ENCODE measurements at regions not wholly inside any gene's neighbourhood (a gene's known extent, or its start where the extent isn't known, plus 50 kb on each side); places are given as distances from the start of the nearest gene placed in this dataset.

DNA sequence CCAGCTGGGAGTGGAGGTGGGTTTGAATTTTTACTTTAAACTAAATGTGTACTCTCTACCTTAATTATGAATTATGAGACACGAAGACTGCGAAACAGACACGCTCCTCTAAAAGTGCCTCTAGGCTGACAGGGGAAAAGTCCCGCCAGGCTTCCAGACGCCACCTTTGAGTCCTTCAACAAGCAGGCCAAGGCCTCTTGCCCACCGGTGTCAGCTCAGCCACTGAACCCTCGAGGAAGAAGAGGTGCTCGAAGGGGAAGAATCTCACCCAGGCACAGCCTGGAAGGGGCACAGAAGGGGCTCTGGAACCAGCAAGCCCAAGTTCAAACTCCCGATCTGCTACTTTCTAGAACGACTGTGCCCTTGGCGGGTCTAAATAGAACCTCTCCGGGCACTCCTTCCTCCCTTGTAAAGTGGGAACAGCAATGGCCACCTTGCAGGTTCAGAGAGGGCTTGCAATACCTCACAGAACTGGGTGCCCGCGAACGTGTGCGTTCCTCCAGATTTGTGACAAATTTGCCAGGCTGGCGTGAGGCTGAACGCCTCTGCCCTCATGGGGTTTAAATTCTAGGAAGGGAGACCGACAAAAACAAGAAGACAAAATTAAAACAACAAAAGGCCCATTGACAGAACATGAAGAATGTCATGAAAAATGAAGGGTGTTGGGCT is 158.5 kb upstream of the GRK3 start:
- TF ChIP-seq, protein P1, sequence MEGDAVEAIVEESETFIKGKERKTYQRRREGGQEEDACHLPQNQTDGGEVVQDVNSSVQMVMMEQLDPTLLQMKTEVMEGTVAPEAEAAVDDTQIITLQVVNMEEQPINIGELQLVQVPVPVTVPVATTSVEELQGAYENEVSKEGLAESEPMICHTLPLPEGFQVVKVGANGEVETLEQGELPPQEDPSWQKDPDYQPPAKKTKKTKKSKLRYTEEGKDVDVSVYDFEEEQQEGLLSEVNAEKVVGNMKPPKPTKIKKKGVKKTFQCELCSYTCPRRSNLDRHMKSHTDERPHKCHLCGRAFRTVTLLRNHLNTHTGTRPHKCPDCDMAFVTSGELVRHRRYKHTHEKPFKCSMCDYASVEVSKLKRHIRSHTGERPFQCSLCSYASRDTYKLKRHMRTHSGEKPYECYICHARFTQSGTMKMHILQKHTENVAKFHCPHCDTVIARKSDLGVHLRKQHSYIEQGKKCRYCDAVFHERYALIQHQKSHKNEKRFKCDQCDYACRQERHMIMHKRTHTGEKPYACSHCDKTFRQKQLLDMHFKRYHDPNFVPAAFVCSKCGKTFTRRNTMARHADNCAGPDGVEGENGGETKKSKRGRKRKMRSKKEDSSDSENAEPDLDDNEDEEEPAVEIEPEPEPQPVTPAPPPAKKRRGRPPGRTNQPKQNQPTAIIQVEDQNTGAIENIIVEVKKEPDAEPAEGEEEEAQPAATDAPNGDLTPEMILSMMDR (IDR thresholded peaks at IDR 0.05), result no peak
- no peak for TF ChIP-seq ZFX (IDR thresholded peaks at IDR 0.05; ENCODE audit: borderline replicate concordance)

All from 22Rv1 (cell line).